ENCODE measurements at regions not wholly inside any gene's neighbourhood (a gene's known extent, or its start where the extent isn't known, plus 50 kb on each side); places are given as distances from the start of the nearest gene placed in this dataset.

GRCh38 chr3:14322667-14323295 is 79.6 kb upstream of the SLC6A6 start:
- peaks cover 8% of the 10 kb centered on the region for H3K36me3 Mint-ChIP-seq (ENCODE audit: low read depth)
- H3K9me3 Mint-ChIP-seq: peaks cover 6% of the 10 kb centered on the region
- H3K27me3 Mint-ChIP-seq (ENCODE audit: insufficient read depth): peaks cover 5% of the 10 kb centered on the region
- H3K4me3 Mint-ChIP-seq: no peak overlapping the region
- peaks cover 49% of the 10 kb centered on the region for H3K4me1 Mint-ChIP-seq (ENCODE audit: low read depth)
- H3K27ac Mint-ChIP-seq: no peak overlapping the region
- no peak for TF ChIP-seq CTCF (IDR thresholded peaks at IDR 0.05)
- no peak for DNase-seq

- DNase-seq: no peak
- Mint-ChIP-seq H3K27me3 (ENCODE audit: insufficient read depth) (no peaks in the 10 kb centered on the region; the same call in 1 of the 2 replicates), H3K4me1 (ENCODE audit: low read depth) (peaks cover 49% of the 10 kb centered on the region), H3K27ac (peak overlapping the region; percentile 28; the same call in 1 of the 2 replicates), H3K9me3 (peaks cover 6% of the 10 kb centered on the region), H3K4me3 (no peak overlapping the region), H3K36me3 (ENCODE audit: low read depth) (peaks cover 8% of the 10 kb centered on the region)
- no peak for TF ChIP-seq CTCF (IDR thresholded peaks at IDR 0.05)
Observed at GRCh38 chr3:14323401-14324223, 78.8 kb upstream of the SLC6A6 start.

- peaks cover 50% of the 10 kb centered on the region for H3K4me1 Mint-ChIP-seq (ENCODE audit: low read depth)
- peaks cover 6% of the 10 kb centered on the region for H3K9me3 Mint-ChIP-seq
- no peaks in the 10 kb centered on the region; the same call in 1 of the 2 replicates for H3K27me3 Mint-ChIP-seq (ENCODE audit: insufficient read depth)
- H3K27ac Mint-ChIP-seq: peak overlapping the region; percentile 28
- peaks cover 8% of the 10 kb centered on the region for H3K36me3 Mint-ChIP-seq (ENCODE audit: low read depth)
- no peak for TF ChIP-seq CTCF (IDR thresholded peaks at IDR 0.05)
- DNase-seq: peak; percentile 7
- no peak overlapping the region for H3K4me3 Mint-ChIP-seq
Observed at GRCh38 chr3:14324224-14324944, 78.0 kb upstream of the SLC6A6 start.

- Mint-ChIP-seq H3K4me3 (no peak overlapping the region), H3K9me3 (no peaks in the 10 kb centered on the region), H3K4me1 (ENCODE audit: low read depth) (peaks cover 39% of the 10 kb centered on the region), H3K27me3 (ENCODE audit: insufficient read depth) (peaks cover 3% of the 10 kb centered on the region), H3K27ac (no peak overlapping the region), H3K36me3 (ENCODE audit: low read depth) (no peaks in the 10 kb centered on the region)
- TF ChIP-seq CTCF (IDR thresholded peaks at IDR 0.05): no peak
- DNase-seq: no peak
Observed at GRCh38 chr3:14328422-14328821, 74.0 kb upstream of the SLC6A6 start.

- no peak overlapping the region for H3K4me3 Mint-ChIP-seq
Observed at GRCh38 chr3:14329116-14329830, 73.1 kb upstream of the SLC6A6 start.

More at GRCh38 chr3:14329116-14329830, 73.1 kb upstream of the SLC6A6 start:
- peak; percentile 38 for DNase-seq
- no peak for TF ChIP-seq CTCF (IDR thresholded peaks at IDR 0.05)
- H3K4me1 Mint-ChIP-seq (ENCODE audit: low read depth): peaks cover 31% of the 10 kb centered on the region
- peaks cover 3% of the 10 kb centered on the region for H3K27me3 Mint-ChIP-seq (ENCODE audit: insufficient read depth)
- H3K36me3 Mint-ChIP-seq (ENCODE audit: low read depth): no peaks in the 10 kb centered on the region
- no peaks in the 10 kb centered on the region for H3K9me3 Mint-ChIP-seq
- H3K27ac Mint-ChIP-seq: no peak overlapping the region
